ENCODE measurements at regions not wholly inside any gene's neighbourhood (a gene's known extent, or its start where the extent isn't known, plus 50 kb on each side); places are given as distances from the start of the nearest gene placed in this dataset.

DNA sequence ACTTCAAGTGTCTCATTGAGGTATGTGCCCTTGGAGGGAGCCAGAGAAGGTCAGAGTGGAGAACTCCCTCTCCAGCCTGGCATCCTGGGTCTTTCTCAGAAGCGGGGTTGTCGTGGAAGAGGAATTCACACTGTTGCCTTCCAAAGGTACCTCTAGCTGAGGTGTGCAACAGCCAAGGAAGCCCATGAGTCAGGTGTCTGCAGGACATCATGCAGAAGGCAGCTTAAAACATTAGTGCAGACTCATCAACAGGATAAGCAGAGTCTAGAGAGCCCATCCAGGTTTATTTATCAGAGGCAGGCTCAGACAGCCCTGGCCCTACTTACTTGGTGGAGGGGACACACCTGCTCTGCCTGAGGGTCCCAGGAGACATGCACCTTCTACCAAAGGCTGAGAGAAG is 95.6 kb upstream of the TPM1 start:
- ATAC-seq: no peak
- intact Hi-C loops (cut with DNase I): no loop called here

GRCh38 chr15:62950462-62950931 is 92.0 kb upstream of the TPM1 start:
- TF ChIP-seq, protein P1, sequence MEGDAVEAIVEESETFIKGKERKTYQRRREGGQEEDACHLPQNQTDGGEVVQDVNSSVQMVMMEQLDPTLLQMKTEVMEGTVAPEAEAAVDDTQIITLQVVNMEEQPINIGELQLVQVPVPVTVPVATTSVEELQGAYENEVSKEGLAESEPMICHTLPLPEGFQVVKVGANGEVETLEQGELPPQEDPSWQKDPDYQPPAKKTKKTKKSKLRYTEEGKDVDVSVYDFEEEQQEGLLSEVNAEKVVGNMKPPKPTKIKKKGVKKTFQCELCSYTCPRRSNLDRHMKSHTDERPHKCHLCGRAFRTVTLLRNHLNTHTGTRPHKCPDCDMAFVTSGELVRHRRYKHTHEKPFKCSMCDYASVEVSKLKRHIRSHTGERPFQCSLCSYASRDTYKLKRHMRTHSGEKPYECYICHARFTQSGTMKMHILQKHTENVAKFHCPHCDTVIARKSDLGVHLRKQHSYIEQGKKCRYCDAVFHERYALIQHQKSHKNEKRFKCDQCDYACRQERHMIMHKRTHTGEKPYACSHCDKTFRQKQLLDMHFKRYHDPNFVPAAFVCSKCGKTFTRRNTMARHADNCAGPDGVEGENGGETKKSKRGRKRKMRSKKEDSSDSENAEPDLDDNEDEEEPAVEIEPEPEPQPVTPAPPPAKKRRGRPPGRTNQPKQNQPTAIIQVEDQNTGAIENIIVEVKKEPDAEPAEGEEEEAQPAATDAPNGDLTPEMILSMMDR (IDR thresholded peaks at IDR 0.05): no peak
- no peak for TF ChIP-seq POLR2A (IDR thresholded peaks at IDR 0.05)
- no peak for DNase-seq

More for the DNA sequence above, 95.6 kb upstream of the TPM1 start:
- H3K4me3 ChIP-seq: no peak overlapping the region
- no peaks in the 10 kb centered on the region for H3K27me3 ChIP-seq
- H3K27ac ChIP-seq: no peak overlapping the region
- no peaks in the 10 kb centered on the region for H3K9me3 ChIP-seq
- DNase-seq: no peak
- TF ChIP-seq POLR2A (IDR thresholded peaks at IDR 0.05): no peak
- TF ChIP-seq, protein P1 (IDR thresholded peaks at IDR 0.05): no peak
- no peaks in the 10 kb centered on the region for H3K4me1 ChIP-seq
- no peaks in the 10 kb centered on the region for H3K36me3 ChIP-seq (replicated peaks in 1 of 2; ENCODE audit: insufficient read depth in 1 of 2, low read depth in 2 of 2)
- WGBS, 2 donors: 83 to 94% methylated on average over 2 of the region's 2 CpGs

GRCh38 chr15:62951481-62951880 is 91.1 kb upstream of the TPM1 start:
- H3K36me3 ChIP-seq (replicated peaks in 1 of 2; ENCODE audit: insufficient read depth in 1 of 2, low read depth in 2 of 2): no peaks in the 10 kb centered on the region
- ATAC-seq (no peak), DNase-seq (no peak)
- H3K4me3 ChIP-seq: no peak overlapping the region
- intact Hi-C loops (cut with DNase I): no loop called here
- H3K4me1 ChIP-seq: no peaks in the 10 kb centered on the region
- WGBS, 2 donors: 76 to 81% methylated on average over 5 of the region's 5 CpGs
- H3K27me3 ChIP-seq: no peaks in the 10 kb centered on the region
- TF ChIP-seq, protein P1 (IDR thresholded peaks at IDR 0.05): no peak
- TF ChIP-seq POLR2A (IDR thresholded peaks at IDR 0.05): no peak
- no peak overlapping the region for H3K27ac ChIP-seq
- no peaks in the 10 kb centered on the region for H3K9me3 ChIP-seq

More at GRCh38 chr15:62950462-62950931, 92.0 kb upstream of the TPM1 start:
- peak; percentile 30 for ATAC-seq
- Histone ChIP-seq H3K4me1 (no peaks in the 10 kb centered on the region), H3K27me3 (no peaks in the 10 kb centered on the region), H3K36me3 (replicated peaks in 1 of 2; ENCODE audit: insufficient read depth in 1 of 2, low read depth in 2 of 2) (no peaks in the 10 kb centered on the region), H3K9me3 (no peaks in the 10 kb centered on the region), H3K4me3 (no peak overlapping the region), H3K27ac (no peak overlapping the region)
- WGBS, 2 donors: 33 to 35% methylated on average over 5 of the region's 5 CpGs
- intact Hi-C loops (cut with DNase I): no loop called here

GRCh38 chr15:62953021-62953420 is 89.5 kb upstream of the TPM1 start:
- DNase-seq: no peak
- intact Hi-C loops (cut with DNase I): no loop called here
- Histone ChIP-seq H3K4me1 (peaks cover 2% of the 10 kb centered on the region), H3K9me3 (no peaks in the 10 kb centered on the region), H3K36me3 (replicated peaks in 1 of 2; ENCODE audit: insufficient read depth in 1 of 2, low read depth in 2 of 2) (no peaks in the 10 kb centered on the region), H3K4me3 (no peak overlapping the region), H3K27me3 (no peaks in the 10 kb centered on the region), H3K27ac (no peak overlapping the region)
- 55 to 67% methylated on average over 9 to 29 of the region's 29 CpGs for WGBS, 2 donors
- TF ChIP-seq, protein P1 (IDR thresholded peaks at IDR 0.05): no peak
- no peak for TF ChIP-seq POLR2A (IDR thresholded peaks at IDR 0.05)
- ATAC-seq: no peak

GRCh38 chr15:62953496-62954045 is 89.0 kb upstream of the TPM1 start:
- H3K4me1 ChIP-seq: peaks cover 7% of the 10 kb centered on the region
- 92 to 94% methylated on average over 24 of the region's 24 CpGs for WGBS, 2 donors
- H3K27ac ChIP-seq: no peak overlapping the region
- intact Hi-C loops (cut with DNase I): no loop called here
- TF ChIP-seq, protein P1 (IDR thresholded peaks at IDR 0.05): no peak
- TF ChIP-seq POLR2A (IDR thresholded peaks at IDR 0.05): no peak
- ATAC-seq (no peak), DNase-seq (no peak)
- no peak overlapping the region for H3K4me3 ChIP-seq
- H3K9me3 ChIP-seq: no peaks in the 10 kb centered on the region
- no peaks in the 10 kb centered on the region for H3K27me3 ChIP-seq
- H3K36me3 ChIP-seq (replicated peaks in 1 of 2; ENCODE audit: insufficient read depth in 1 of 2, low read depth in 2 of 2): no peaks in the 10 kb centered on the region

All from body of pancreas (tissue), 4 donors.